GM21576 (cell line): ENCODE measurements at regions not wholly inside any gene's neighbourhood (a gene's known extent, or its start where the extent isn't known, plus 50 kb on each side); places are given as distances from the start of the nearest gene placed in this dataset.

ENCODE experiments used
- ATAC-seq: cut with Tn5 transposase; IDR thresholded peaks from one replicate; pipeline ENCODE4 v1.9.1; 2021; ENCODE audit warnings: mild to moderate bottlenecking, moderate library complexity; ENCODE audit not compliant: unreplicated experiment

DNA sequence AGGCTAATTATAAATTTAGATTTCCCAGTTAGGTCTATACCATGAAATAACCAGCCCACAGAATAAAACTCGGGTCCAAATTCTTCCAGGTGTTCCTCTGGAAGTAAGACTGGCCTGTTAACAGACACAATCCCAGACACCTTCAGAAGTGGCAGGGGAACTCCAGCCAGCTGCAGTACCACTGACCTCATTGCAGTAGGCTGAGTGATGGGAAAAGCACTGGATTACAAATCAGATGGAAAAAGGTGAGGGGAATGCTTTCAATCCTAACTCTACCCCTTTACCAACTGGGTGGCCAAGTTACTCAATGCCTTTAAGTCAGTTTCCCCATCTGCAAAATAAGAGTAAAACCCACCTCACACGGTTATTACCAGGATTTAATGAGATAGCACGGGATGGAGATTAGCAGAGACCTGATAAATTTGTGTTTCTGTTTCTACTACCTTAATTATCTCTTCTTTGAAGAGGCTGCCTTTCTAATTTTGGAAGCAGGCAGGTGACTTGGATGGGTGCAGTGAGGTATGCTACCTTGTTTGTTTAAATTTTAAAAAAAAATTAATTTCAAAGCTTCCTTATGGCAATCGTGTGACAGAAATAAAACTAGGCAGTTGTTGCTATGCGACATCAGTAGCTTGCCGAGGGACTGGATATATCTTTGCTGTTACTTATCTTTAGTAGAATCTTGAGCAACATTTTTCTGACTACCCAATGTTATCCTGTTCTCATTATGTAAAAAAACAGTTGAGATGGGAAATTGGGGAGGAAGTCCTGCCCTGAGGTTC lies 167.3 kb upstream of the GRIN2B start:
- ATAC-seq = no peak

DNA sequence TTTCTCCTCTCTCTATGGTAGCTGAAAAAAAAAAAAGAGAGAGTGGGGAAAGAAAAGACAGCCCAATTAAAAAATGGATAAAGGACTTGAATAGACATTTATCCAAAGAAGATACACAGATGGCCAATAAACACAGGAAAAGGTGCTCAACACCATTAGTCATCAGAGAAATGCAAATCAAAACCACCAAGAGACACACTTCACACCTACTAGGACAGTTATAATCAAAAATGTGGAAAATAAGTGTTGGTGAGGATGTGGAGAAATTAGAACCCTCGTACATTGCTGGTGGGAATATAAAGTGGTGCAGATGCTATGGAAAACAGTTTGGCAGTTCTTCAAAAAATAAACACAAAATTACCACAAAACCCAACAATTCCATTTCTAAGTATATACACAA lies 172.4 kb upstream of the GRIN2B start:
- ATAC-seq = no peak

DNA sequence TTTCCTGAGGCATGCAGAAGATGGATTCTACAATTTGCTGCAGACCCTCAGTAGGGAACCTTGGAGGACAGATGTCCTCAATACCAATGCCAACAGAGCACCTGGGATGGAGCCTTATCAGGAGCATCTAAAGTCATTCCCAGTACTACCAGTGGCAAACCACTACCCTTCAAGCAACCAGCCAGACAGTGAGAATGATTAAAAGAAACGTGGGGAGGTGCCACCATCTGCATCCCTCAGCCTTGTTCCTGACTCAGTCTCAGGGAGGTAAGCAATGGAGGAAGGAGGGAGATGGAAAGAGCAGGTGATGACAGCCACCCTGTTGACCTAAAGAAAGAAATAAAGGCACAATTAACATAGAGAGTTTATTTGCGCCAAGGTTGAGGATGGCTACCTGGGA lies 175.2 kb upstream of the GRIN2B start:
- no peak for ATAC-seq

DNA sequence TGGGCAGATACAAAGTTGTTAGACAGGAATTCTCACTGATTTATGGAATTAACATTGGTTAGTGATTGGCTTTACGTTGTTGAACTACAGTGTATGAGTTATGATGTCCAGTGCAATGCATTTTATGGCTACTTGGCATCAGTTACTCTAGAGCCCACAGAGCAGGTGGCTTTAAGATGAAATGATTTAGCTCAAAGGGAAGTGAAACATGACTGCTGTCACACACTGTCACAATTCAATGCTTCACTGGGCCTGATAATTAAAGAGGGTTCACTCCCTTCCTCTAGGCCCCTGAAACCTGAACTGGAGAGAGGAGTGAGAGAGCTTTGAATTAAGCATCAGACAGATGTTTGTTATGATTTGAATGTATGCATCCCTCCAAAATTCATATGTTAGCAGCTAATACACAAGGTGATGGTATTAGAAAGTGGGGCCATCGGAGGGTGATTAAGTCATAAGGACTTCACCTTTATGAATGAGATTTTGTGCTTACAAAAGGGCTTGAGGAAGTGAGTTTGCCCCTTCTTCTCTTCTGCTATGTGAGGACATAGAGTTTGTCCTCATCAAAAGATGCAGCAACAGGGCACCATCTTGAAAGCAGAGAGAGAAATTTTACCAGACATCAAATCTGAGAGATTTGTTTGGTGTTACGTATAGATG lies 175.8 kb upstream of the GRIN2B start:
- ATAC-seq = peak; percentile 98

DNA sequence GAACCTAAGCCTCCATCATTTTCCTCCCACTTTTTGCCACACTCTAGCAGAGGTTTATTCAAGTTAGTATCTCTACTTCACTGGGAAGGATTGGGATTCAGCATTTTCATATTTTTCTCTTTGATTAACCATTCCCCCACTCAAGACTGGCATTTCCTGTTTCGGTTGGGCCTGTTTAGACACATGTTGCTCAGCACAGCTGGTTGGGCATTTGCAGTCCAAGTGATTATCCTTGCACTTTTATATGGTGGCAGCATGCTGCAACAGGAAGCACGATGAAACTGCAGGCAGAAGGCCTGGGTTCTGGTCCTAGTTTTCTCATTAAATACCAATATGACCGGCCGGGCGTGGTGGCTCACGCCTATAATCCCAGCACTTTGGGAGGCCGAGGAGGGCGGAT lies 182.9 kb upstream of the GRIN2B start:
- ATAC-seq = no peak

DNA sequence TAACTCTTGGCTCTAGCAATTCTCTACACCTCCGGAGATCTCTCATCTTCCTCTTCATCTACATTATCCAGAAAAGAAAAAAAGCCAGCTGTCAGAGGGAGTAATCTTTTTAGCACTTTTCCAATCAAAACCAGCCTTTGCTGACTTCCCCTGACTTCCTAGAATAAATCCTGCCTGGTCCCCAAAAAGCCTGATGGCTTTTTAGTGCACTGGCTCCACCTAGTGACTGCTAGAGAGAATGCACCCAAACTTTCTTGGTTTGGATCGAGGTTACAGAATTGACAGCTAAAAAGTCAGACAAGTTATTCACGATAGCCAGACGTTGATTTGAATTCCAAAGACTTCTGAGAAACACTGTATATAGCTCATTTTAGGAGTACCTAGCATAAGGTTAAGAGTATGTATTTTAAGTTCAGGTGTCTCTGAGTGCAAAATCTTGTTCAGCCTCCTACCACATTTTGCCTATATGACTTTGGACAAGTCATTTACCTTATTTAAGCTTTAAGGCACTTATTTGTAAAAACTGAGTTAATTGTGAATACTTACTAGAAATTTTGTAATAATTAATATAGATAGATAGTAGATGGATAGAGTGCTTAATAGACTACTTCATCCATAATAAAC lies 185.7 kb upstream of the GRIN2B start:
- ATAC-seq = no peak

DNA sequence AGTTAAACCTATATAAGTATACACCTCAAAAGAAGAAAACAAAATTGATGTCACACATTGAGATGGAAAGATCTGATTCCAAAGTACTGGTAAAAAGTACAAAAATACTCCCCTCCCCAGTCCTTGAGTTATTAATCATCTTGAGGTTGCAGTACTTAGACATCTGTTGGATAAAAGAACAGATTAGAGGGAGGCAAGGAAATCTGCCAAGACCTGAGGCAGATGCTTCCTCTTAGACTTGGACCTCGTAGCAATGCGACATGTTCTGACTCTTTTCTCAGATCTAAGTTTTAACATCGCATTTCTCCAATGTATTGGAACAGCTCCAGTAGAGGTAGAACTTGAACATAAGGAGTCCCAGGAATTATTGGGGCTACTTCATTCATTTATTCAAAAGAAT lies 187.9 kb upstream of the GRIN2B start:
- no peak for ATAC-seq

DNA sequence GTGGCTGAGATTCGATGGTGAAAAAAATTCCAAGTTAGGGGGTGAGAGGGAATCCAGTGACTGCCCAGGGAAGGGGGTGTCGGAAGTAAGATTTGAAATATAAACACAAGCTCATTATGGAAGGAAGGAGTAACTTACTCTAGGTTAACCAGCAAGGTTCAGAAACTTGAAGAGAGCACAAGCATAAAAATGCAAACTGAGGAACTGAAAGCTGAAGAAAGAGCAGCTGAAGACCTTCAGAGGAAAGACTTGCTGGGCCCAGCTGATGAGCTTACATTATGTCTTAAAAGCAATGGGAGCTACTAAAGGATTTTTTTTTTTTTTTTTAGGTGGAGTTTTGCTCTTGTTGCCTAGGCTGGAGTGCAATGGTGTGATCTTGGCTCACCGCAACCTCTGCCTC lies 189.7 kb upstream of the GRIN2B start:
- peak; percentile 95 for ATAC-seq

DNA sequence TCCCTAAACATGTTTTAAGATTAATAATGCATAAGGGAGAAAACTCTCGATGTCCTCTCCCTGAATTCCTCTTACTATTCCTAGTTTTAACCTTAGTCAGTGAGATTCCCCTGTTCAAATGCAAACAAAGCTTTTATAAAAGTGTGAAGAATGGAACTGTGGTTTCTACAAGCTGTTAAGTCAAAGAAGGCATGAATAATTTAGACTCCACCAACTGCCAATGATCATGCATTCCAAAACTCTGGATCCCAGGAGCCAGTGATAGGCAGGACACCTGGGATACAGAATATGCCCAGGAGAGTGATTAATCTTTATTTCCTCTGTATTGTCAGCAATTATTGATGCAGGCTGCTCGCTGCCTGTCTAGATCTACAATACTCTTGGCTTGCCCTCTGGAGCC lies 190.3 kb upstream of the ATF7IP start:
- ATAC-seq = no peak

DNA sequence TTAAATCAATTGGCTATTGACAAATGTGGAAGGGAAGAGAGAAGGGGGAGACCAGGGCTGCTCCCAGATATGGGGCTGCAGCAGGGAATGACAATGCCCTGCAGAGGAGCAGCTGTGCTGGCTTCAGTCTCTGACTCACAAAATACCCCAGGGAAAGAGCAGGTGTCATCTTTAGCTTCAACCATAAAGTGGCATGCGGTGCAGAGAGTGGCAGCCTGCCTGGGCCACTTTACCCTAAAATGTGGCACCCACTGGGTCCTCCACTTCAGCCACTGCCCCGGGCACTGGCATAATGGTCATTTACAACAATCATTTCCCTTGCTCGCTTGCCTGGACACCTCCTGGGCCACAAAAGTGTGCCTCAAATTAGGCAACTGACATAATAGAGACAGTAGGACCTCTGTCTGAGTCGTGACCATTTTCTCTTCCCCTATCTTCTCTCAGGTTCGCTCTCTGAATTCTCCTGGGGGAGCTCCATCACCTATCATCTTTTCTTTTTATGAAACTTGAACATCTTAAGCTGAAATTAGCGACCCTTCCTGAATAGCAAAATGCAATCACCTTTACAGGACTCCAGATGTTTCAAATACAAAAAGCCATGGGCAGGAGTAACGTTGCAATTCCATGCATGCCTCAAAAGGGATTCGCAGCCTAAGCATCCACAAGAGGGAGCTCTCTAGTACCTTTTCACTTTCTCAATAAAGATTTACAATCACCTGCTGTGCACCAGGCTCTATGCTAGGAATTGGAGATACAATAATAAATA lies 179.9 kb upstream of the ATF7IP start:
- peak; percentile 75 for ATAC-seq

DNA sequence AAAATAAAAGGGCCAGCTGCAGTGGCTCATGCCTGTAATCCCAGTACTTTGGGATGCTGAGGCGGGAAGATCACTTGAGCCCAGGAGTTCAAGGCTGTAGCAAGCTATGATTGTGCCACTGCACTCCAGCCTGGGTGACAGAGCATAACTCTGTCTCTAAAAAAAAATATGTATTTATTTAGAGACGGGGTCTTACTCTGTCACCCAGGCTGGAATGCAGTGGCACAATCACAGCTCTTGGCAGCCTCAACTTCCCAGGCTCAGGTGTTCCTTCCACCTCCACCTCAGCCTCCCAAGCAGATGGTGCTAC lies 179.3 kb upstream of the ATF7IP start:
- ATAC-seq = no peak

DNA sequence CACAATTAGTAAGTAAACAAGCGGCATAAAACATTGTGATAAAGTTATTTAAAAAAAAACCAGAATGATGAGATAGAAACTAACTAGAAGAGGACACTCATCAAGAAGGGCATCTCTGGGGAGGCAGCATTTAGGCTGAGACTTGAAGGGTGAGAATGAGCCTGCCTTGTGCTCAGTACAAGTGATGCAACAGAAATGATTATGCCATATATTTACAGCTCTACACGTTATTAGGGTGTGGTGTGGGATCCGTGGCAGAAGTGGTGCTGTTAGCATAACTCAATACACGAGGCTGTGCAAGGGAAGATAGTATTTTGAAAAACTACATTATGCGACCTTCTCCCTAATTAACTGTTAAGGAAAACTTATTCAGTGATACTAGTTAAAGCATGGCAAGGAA lies 178.5 kb upstream of the ATF7IP start:
- ATAC-seq = no peak

DNA sequence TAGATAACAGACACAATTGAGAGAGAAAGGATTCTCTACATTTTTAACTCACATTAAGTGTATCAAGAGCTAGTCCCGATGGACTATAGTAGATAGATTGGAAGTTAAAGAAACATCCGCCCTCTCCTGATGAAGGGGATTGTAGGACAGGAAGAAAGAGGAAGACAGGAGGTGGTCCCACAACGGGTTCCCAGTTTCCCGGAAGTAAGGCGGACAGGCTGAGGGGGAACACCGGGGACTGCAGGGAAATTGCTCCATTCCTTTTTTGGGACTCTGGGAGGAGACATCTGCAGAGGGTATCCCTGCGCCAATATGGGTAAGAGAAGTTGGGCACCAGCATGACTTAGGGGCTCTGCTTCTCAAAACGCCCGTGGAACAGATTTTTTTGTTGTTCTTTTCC lies 177.5 kb upstream of the ATF7IP start:
- no peak for ATAC-seq

DNA sequence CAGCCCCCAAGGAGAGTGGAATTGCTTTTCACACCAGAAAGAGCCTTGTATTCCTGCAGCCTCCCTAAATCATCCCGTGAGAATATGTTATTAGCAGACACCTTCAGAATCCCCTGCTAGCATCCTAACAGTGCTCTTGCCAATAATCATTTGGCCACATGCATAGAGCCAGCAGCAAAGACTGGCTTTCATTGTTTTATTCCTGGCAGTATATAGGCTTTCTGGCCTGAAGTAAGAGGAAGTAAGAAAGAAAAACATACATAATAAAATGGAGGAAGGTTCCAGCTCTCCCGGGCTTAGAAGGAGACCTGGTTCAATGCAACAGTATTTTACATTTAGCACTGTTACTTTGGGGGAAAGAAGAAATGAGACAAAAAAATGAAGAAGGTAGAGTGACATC lies 176.7 kb upstream of the ATF7IP start:
- ATAC-seq = no peak

DNA sequence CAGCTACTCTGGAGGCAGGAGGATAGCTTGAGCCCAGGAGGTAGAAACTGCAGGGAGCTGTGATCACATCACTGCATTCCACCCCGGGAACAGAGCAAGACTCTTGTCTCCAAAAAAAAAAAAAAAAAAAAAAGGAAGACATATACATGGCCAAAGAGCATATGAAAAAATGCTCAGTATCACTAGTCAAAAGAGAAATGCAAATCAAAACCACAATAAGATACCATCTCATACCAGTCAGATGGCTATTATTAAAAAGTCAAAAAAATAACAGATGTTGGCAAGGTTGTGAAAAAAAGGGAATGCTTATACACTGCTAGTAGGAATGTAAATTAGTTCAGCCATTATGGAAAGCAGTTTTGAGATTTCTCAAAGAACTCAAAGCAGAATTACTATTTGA lies 174.8 kb upstream of the ATF7IP start:
- ATAC-seq = no peak

DNA sequence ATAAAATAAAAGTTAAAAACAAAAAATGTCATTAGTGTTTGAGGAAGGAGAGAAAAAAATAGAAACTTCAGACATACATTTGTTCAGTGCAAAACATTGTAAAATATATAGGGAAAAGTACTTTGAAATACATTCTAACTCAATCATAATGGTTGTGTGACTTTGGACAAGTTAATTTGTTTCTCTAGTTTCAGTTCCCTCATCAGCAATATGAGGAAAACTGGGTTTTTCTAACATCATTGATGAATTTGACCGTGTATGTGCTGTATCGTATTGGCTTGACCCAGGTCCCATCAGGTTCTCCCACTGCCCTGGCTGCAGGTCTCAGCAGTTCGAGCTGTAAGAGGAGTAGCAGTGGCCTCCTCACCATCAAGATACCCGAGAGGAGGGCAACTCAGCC lies 173.9 kb upstream of the ATF7IP start:
- no peak for ATAC-seq

DNA sequence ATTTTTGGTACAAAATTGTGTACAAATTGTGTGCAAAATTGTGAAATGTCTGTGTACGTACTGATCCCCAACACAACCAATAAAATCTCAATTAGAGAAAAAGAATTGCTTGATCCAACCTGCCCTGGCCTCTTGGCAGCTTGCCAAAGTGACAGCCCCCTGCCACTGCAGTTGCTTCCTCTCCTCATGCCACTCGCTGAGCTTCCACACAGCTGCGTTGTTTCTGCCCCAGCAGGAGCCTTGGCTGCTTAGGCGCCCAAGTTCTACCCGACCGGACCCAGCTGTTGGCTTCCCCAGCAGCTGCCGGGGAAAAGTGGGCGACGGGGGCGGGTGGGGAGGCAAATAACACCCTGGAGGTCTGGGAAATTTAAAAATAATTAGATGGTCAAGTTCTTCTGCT lies 171.8 kb upstream of the ATF7IP start:
- ATAC-seq = no peak

DNA sequence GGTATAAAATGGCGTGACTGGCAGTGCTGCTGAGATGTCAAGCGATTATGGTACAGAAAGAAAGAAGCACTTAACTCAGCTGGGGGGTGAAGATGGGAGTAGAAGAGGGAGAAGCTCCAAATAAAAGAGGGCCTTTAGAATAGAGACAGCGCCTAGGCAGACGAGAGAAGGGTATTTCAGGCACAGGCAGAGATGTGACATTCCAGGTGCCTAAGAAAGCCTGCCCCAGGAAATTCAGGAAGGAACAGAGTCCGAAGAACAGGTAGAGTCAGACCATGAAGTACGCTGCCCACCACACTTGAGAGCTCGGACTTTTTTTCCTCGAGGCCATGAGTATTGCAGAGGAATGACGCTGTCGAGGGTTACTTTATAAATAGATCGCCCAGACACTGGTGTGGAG lies 170.9 kb upstream of the ATF7IP start:
- no peak for ATAC-seq

DNA sequence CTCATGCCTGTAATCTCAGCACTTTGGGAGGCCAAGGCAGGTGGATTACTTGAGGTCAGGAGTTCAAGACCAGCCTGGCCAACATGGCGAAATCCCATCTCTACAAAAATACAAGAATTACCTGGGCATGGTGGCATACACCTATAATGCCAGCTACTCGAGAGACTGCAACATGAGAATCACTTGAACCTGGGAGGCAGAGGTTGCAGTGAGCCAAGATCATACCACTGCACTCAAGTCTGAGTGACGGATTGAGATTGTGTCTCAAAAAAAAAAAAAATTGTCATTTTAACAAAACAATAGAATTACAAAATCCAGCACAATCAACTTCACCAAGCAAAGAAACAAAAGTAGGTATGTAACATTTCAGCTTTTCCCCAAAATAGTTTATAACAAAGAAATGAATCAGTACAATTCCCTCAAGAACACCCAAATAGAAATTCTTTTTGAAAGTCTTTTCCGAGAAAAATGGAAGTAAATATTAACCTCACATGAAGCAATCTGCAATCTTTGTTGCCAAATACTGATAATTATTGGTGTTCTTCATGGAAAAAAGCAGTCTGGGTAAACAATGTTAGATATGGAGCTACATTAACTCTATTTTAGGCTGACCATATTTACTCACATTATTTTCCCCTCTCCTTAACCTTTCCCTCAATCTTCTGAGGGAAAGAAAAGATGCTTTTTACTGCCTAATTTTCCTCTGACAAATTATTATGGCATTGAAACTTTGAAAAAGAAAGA lies 165.9 kb upstream of the ATF7IP start:
- no peak for ATAC-seq

DNA sequence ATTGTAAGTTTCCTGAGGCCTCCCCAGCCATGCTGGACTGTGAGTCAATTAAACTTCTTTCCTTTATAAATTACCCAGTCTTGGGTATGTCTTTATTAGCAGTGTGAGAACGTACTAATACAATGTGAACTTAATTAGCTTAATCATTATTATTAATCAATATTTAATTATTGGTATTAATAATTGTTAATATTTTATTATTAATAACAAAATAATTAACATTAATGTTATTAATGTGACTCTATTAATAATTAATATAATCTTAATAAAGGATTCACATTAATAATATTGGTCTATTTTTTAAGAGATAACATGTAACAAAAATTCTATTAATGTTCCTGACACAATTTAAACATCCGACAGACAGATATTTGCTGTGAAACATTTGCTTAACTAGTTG lies 164.9 kb upstream of the ATF7IP start:
- ATAC-seq = no peak

DNA sequence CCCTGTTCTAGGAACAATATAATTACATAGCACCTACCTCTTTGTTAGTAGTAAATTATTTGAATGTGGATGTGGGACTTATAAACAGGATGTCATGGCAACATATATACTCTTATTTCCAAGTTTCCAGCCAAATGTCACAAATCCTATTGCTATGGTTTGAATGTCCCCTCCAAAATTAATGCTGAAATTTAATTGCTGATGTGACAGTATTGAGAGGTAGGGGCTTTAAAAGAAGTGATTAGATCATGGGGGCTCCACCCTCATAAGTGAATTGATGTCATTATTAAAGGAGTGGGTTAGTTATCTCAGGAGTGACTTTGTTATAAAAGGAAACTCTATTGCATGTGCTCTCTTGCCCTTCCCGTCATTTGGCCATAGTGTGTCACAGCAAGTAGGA lies 164.2 kb upstream of the ATF7IP start:
- ATAC-seq = no peak
